Sigmoid colon (tissue), 6 donors: ENCODE measurements at regions not wholly inside any gene's neighbourhood (a gene's known extent, or its start where the extent isn't known, plus 50 kb on each side); places are given as distances from the start of the nearest gene placed in this dataset.

Source experiments
- DNase-seq: peaks from one replicate; pipeline ENCODE4 v3.0.0-alpha.2; 2019
- H3K27ac ChIP-seq, 4 donors: fragments of 200-600 bp; sonication (generic); one replicate each; pipeline ENCODE4 v1.5.1; 2016 to 2019; ENCODE audit warnings: mild to moderate bottlenecking in 1 of 4
- H3K27me3 ChIP-seq, 3 donors: fragments of 200-600 bp; sonication (generic); one replicate each; pipeline ENCODE4 v1.5.1; 2019; ENCODE audit warnings: mild to moderate bottlenecking in 1 of 3
- H3K36me3 ChIP-seq, 4 donors: fragments of 200-600 bp; sonication (generic); one replicate each; pipeline ENCODE4 v1.5.1; 2016 to 2019
- H3K4me1 ChIP-seq, 4 donors: fragments of 200-600 bp; sonication (generic); one replicate each; pipeline ENCODE4 v1.5.1; 2017 to 2019
- H3K4me3 ChIP-seq, 4 donors: fragments of 200-600 bp; sonication (generic); one replicate each; pipeline ENCODE4 v1.5.1; 2017 to 2019; ENCODE audit warnings: mild to moderate bottlenecking in 2 of 4, moderate library complexity in 1 of 4
- H3K9me3 ChIP-seq, 4 donors: fragments of 200-600 bp in 3 of 4; sonication (generic) in 3 of 4; one replicate each; pipeline versions ENCODE4 v1.5.1 to v1.6.1; 2013 to 2019
- CTCF ChIP-seq, 4 experiments: fragments of 450-650 bp in 3 of 4; fragments of 200-600 bp in 1 of 4; IDR thresholded peaks; one replicate each; pipeline ENCODE4 v1.5.1; 2016 to 2019; ENCODE audit warnings: antibody characterized with exemption in 4 of 4, mild to moderate bottlenecking in 3 of 4, moderate library complexity in 2 of 4
- EP300 ChIP-seq, 4 donors: sonication (generic); formaldehyde crosslinking; IDR thresholded peaks; one replicate each; pipeline ENCODE4 v1.6.1; 2017; ENCODE audit warnings: antibody characterized with exemption in 4 of 4
- POLR2A ChIP-seq, 2 donors: fragments of 450-650 bp; IDR thresholded peaks; one replicate each; pipeline ENCODE4 v1.6.1; 2016; ENCODE audit warnings: antibody characterized with exemption in 2 of 2, mild to moderate bottlenecking in 2 of 2, moderate library complexity in 2 of 2
- POLR2AphosphoS5 ChIP-seq, 4 donors: sonication (generic); formaldehyde crosslinking; IDR thresholded peaks; one replicate each; pipeline ENCODE4 v1.6.1; 2017; ENCODE audit warnings: antibody characterized with exemption in 4 of 4
- WGBS, 2 donors: extraction: QIAGEN DNeasy Blood & Tissue Kit; methylation state at CpG; one replicate each; pipeline ENCODE4 v1.1.7; 2013; 5-methylcytosine and 5-hydroxymethylcytosine counted together
- intact Hi-C: fragments of 100-400 bp; cut with DNase I; formaldehyde crosslinking; loops from one replicate; pipeline ENCODE4 v1.15.1; 2023
- donor health status: healthy with polysubstance abuse.
- donor health status: healthy.

GRCh38 chr4:55175779-55176231, 50.4 kb upstream of the KDR start:
- no peaks in the 10 kb centered on the region for H3K4me1 ChIP-seq
- no peak overlapping the region for H3K4me3 ChIP-seq
- intact Hi-C loops, result no loop called here
- DNase-seq, result no peak
- TF ChIP-seq EP300 (IDR thresholded peaks at IDR 0.05) (no peak), POLR2AphosphoS5 (IDR thresholded peaks at IDR 0.05) (no peak), CTCF (IDR thresholded peaks at IDR 0.05) (no peak), POLR2A (IDR thresholded peaks at IDR 0.05) (no peak)
- no peak overlapping the region for H3K27ac ChIP-seq
- no peaks in the 10 kb centered on the region for H3K36me3 ChIP-seq
- H3K27me3 ChIP-seq, result no peaks in the 10 kb centered on the region
- 70 to 75% methylated on average over 5 of the region's 5 CpGs for WGBS, 2 donors
- H3K9me3 ChIP-seq, result no peaks in the 10 kb centered on the region

GRCh38 chr4:55176497-55176896, 51.1 kb upstream of the KDR start:
- whole genome bisulfite sequencing, 2 donors, result 72 to 81% methylated on average over 4 of the region's 4 CpGs
- Histone ChIP-seq H3K4me1 (no peaks in the 10 kb centered on the region), H3K4me3 (no peak overlapping the region), H3K9me3 (no peaks in the 10 kb centered on the region), H3K27ac (no peak overlapping the region), H3K27me3 (no peaks in the 10 kb centered on the region), H3K36me3 (no peaks in the 10 kb centered on the region)
- DNase-seq, result no peak
- intact Hi-C loops, result no loop called here
- TF ChIP-seq POLR2AphosphoS5 (IDR thresholded peaks at IDR 0.05) (no peak), EP300 (IDR thresholded peaks at IDR 0.05) (no peak), POLR2A (IDR thresholded peaks at IDR 0.05) (no peak), CTCF (IDR thresholded peaks at IDR 0.05) (no peak)

- intact Hi-C loops, result no loop called here
- no peak overlapping the region for H3K27ac ChIP-seq
- H3K4me3 ChIP-seq, result no peak overlapping the region
- no peak for DNase-seq
- no peaks in the 10 kb centered on the region for H3K9me3 ChIP-seq
- H3K36me3 ChIP-seq, result no peaks in the 10 kb centered on the region
- H3K4me1 ChIP-seq, result no peaks in the 10 kb centered on the region
- TF ChIP-seq EP300 (IDR thresholded peaks at IDR 0.05), result no peak
- no peak for TF ChIP-seq CTCF (IDR thresholded peaks at IDR 0.05)
- TF ChIP-seq POLR2A (IDR thresholded peaks at IDR 0.05), result no peak
- TF ChIP-seq POLR2AphosphoS5 (IDR thresholded peaks at IDR 0.05), result no peak
- H3K27me3 ChIP-seq, result no peaks in the 10 kb centered on the region
- 88 to 91% methylated on average over 4 of the region's 4 CpGs for WGBS, 2 donors
These were observed 52.1 kb upstream of the KDR start for GRCh38 chr4:55177461-55177860.

DNA sequence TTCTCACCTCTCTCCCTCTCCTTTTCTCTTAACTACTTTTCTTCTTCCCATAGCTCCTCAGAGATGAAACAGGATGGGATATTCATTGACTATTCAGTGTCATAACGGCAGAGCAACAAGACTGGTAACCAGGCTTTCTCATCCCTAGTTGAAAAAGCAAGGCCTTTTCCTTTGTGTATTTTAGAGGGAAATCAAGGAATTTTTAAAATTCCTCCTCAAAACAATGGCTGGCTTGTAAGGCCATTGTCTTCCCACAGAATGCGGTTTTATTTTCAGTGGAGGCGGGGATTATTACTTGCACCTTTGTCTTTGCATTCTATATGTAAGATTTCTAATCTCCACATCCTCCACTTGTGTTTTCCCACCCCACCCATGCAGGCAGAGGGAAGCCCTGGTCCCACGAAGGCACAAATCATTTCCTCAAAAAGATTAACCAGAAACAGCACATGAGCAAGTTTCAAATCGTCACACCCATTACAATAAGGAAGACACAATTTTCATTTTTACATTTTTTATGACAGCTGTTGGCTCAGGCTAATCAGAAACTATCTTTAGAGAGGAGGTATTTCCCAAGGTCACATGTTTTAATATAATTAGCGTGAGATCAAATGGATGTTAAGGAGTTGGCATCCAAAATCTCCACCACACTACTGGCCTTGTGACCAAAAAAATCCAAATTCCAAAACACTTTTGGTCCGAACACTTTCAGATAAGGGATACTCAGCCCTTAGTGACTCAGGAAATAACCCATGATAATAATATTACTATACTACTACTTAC, 53.0 kb upstream of the KDR start:
- intact Hi-C loops, result no loop called here
- Histone ChIP-seq H3K27me3 (no peaks in the 10 kb centered on the region), H3K4me3 (no peak overlapping the region), H3K4me1 (no peaks in the 10 kb centered on the region), H3K27ac (no peak overlapping the region), H3K9me3 (no peaks in the 10 kb centered on the region), H3K36me3 (no peaks in the 10 kb centered on the region)
- no peak for TF ChIP-seq CTCF (IDR thresholded peaks at IDR 0.05)
- no peak for TF ChIP-seq EP300 (IDR thresholded peaks at IDR 0.05)
- no peak for DNase-seq
- 55 to 71% methylated on average over 7 of the region's 7 CpGs for WGBS, 2 donors
